HPDE6-E6E7 (cell line): ENCODE measurements at regions not wholly inside any gene's neighbourhood (a gene's known extent, or its start where the extent isn't known, plus 50 kb on each side); places are given as distances from the start of the nearest gene placed in this dataset.

Experiments
- DNase-seq: peaks from one replicate; pipeline ENCODE4 v3.0.0; 2011; ENCODE audit warnings: missing footprints; ENCODE audit errors: extremely low spot score

DNA sequence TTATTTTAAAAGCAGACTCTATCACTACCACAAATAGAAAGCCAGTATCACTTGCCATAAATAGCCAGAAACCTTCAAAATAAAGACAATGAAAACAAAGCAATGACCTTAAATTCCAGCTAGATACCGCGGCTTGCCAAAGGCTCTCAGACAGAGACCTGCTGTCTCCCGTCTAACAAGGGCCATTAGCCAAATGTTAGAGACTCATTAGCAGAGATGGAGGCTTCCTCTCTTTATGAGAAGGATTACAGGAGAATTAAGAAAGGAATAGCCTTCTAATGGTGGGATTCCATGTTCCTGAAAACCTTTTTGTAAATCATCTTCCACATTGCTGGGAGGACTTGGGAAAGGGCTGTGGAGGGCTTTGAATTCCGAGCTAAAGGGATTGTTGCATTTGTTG lies 206.7 kb downstream of the AACS start:
- no peak for DNase-seq

DNA sequence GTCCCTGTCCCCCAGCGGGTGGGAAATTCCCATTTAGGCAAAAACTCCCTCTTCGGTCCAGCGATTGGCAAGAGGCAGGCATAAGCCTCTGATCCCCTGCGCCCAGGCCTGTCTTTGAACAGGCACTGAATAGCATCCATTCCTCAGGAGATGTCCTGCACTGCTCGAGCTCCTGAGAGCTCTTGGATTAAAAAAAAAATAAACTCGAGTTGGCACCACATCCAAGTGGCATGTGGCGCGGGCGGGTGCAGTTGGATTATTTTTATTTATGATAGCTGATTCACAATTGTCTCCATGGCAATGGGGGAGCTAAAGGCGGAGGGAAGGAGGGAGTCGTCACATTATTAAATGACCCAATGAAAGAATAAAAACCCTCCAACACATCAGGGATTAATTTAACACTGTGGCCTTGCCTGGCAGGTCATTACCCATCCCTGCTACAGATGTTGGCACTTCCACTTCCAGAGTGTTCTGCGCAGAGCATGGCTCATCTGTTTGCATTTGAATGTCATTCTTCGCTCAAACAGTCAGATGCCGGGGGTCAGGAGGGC lies 207.2 kb downstream of the AACS start:
- DNase-seq: no peak

DNA sequence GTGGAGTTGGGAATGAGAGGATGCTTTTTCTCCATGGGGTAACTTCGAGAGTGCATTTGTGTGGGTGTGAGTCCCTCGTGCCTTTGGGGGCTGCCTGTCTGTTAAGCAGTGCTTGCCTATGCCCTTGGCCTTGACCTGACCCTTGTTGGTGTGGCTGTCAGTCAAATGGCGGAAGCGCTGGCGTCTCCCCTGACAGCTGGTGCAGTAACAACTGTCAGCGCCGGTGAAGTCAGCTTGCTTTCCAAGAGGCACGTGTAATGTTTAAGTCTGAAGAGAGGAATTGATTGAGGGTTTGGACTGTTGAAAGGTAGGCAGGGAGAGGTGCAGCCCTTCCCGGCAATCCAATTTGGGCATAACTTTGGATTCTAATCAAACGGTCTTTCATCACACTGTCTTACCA lies 211.3 kb downstream of the AACS start:
- DNase-seq: no peak

DNA sequence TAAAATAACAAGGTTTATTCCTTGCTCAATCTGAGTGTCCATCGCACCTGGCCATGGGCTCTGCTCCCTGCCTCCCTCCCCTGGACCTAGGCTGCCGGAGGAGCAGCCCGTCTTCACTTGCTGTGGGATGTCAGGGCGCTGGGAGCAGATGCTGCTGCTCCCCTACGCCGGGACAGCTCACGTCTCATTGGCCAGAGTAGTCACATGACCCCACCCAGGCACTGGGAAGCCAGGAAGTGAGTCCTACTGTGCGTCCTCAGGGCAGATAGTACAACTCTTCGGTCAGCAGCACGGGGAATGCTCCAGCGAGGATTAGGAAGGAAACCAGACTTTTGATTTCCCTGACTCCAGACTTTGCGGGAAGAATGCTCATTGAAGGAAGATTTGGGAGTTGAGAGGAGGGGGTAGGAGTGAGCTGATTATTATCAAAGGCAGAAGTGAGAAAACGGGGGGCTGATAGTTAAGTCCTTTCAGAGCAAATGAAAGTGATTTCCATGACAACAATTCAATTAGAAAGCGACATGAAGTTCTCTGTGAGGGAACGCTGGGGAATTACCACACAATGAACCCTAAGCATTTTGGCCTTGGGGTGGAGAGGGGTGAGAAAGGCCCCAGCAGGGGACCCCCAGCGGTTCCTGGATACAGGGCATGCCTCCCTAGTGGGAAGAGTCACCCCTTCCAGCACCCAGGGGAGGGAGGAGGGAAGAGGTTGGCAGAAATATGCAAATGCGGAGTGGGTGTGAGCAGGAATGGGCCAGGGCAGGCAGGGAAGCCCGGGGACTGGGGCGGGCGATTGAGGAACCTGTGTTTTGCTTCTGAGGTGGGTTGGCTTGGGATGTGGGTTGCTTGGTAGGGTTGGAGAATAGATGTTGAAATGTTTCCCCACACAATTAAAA lies 215.5 kb downstream of the AACS start:
- DNase-seq: no peak

DNA sequence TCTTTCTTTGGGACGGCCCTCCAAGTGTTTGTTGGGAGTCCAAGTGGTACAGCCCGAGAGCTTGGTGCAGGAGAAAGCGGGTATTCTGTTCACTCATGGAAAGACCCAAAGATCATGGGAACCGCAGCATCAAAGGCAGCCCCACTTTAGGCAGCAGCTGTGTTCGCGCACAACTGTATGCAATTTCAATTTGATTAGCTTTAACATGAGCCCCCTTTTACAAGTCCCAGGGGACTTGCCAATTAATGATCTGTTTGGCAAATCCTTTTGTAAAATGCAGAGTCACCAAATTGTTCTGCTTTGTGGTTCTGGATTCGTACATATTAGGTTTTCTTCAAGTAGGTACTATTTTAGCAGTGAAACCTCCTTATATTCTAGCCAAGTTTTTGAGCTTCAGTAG lies 217.7 kb downstream of the AACS start:
- no peak for DNase-seq

DNA sequence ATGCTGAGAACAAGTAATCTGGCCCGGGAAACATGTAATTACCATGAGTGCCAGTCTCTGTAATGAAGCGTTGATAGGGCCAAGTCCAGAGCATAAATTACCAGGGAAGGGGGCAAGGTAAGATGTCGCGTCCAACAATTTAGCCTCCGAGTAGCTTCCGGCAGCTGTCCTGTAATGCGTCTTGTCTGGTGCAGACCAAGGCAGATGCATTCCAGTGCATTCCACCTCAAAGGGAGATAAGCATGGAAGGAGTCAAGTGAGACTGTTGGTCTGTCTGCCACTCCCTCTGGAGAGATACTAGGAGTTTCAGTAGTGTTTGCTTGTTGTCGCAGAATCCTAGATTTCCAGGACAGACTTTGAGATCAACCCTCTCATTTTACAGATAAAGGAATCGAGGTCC lies 218.3 kb downstream of the AACS start:
- DNase-seq: no peak

DNA sequence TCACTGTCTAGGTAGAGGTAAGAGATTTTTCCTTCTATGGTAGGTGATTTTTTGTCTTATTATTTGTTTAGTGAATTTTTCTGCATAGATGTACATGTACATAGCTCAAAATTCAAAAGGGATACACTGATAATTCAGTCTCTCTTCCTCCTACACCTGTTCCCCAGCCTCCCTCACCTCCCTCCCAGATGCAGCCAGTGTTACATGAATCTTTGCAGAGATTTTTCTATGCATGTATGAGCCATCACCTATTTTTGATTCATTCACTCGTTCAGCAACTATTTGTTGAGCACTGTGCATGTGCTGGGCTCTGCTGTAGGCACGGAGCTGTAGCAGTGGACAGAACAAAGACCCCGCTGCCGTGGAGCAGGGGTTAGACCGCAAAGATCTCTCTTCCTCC lies 218.9 kb downstream of the AACS start:
- no peak for DNase-seq

DNA sequence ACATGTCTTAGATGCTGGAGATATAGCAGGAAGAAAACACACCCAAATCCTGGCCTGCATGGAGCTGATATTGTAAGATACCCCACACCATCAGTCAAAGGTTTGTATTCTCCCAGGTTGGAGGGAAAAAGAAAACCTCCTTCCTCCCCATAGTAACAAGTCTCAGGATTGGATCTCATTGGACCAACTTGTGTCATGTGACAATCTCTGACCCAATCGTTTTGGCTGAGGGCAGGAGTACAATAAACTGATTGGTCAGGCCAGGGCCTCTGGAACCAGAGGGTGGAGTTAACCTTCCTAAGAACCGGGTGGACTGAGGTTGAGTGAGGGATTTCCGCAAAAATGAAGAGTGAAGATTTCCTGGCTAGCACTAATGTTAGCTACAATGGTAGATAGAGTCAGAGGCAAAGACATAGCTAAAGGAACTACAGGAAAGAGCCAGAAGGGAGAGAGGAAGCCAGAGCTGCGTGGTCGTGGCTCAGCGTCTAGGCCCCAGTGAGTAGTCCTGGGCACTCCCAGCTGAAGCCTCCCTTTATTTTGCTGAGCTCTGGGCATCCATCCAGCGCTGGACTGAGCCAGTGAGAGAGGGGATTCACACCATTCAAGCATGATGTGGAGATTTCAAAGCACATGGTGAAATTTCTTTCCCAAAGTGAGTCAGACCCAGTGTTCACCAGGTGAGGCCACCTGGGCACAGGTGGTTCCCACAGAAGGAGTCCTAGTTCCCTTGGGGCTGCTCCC lies 219.9 kb downstream of the AACS start:
- DNase-seq: no peak

DNA sequence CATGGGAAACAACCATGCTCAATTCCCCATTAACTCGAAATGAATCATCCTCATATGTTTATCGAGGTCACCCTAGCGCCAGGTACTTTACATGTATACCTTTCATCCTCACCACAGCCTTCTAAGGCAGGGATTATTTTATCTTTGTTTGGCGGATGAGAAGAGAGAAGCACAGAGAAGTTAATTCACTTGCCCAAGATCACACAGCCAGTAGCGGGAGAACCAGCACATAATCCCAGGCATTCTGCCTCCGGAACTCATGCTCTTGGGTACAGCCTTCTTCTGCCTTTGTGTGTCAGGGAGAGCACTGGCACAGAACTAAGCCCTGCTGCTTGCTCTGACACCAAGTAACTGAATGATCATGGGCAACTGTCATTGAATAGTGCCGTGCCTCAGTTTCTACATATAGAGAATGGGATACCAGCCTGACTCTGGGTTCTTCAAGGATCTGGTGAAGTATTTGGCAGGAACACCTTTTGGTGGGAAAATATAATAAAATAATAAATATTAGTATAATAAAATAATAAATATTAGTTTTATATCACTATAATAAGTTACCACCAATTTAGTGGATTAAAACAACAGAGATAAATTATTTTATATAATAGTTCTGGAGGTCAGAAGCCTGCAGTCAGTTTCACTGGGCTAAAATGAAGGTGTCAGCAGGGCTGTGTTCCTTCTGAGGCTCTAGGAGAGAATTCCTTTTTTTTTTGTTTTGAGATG lies 220.9 kb downstream of the AACS start:
- no peak for DNase-seq

DNA sequence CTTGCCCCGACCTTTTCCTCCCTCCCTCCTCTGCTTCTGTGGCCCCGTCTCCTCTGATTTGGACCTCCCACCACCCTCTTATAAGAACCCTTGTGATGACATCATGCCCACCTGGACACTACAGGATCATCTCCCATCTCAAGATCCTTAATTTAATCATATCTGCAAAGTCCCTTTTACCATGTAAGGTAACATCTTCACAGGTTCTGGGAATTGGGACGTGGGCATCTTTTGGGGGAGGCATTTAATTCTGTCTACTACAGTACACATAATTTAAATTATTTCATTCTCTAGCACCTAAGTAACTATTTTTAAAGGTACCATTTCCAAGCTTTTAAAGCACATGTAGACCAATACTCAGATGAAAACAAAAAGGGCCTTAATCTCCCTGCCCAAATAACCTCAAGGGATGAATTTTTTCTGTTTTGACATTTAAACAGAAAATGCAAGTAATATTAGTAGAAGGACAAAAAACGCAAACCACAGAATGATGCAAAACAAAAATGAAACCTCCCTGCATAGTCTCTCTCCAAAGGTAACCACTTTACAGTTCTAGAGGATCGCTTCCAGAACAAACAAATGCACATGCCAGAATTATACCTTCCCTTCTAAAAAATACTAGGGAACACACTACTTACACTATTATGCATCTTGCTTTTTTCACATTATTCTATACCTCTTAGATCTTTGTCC lies 222.1 kb downstream of the AACS start:
- no peak for DNase-seq

DNA sequence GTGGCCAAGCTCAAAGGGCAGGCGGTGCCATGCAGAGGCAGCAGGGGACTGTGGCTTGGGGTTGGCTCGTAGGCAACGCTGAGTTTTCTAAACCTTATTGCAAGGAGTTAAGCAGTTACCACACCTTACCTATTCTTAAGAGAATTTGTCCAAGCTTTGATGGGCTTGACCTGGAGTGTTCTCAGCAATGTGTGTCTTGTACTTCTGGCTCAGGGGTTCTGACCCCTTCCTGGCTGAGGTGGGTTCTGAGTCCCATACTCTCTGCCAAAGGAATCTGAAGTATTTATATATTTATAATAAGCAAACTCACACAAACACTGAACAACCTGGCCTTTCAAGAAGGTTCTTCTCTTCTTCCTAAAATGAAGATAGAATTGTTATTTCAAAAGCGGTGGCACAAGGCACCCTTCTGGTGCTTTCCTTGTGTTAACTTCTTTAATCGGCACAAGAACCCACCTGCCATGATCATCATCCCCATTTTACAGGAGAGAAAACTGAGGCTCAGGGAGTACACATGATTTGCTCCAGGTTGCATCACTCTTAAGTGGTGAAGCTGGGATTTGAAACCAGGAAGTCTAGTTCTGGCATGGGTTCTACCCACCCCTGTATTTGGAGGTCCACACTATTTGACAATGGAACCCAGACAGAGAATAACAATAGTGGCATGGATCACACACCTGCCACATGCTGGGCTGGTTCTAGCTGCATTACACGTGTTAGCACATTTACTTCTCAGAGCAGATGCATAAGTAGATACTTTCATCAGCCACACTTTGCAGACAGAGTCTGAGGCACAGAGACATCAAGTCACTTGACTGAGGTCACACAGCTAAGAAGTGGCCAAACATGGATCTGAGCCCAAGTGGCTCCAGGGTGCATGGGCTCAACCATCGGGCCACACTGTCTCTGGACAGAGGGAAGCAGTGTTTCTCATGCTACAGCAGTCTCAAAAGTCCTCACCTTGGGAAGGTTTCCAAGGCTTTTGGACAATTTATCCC lies 224.0 kb downstream of the AACS start:
- DNase-seq: no peak

DNA sequence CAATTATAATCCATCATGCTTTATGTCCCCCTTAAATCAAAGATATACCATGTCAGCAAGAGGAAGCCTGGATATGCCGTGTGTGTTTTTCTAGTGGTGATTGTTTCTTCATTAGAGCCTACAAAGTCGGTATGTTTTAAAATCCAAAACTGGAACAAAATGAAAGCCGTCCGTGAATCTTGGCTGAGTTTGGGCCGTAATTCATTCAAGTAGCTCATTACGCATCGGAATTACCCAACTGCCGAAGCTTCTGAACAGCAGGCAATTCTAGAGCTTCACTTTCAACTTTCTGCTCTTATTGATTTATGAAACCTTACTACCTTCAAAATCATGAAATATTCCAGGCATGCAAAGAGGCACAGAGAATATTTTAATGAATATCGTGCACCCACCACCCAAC lies 224.7 kb downstream of the AACS start:
- DNase-seq: no peak

DNA sequence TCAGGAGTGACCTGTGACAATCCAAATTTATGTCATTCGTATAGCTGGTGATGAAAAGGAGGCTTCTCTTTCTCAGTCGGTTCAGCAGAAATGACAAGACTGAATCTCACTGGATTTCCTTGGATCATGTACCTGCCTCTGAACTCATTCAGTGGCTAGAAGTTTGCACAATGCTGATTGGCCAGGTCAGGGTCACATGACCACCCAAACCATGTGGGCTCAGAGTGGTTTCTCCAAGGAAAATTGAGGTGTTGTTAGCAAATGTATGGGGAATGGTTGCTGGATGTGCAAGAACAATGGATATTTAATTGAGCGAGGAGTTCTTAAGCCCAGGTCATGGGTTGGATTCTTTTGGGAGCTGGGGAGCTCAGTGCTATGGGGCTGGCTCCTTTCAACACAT lies 227.5 kb downstream of the AACS start:
- no peak for DNase-seq

DNA sequence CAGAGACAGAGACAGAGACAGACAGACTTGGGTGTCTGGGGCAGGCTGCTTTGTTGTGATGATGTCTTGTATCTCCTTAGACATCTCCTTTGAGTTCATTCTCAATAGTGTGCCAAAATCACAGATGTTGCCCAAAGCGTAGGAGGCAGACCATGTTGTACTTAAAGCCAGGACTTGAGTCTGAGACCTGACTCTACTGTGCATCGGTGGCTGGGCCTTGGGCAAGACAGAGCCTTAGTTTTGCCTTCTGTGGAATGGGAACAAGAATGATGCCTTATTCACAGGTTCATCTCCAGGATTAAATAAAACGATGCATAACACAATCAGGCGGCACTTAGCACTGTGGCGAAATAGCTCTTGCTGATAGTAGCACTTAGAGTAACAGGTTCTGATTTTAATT lies 230.3 kb downstream of the AACS start:
- no peak for DNase-seq

DNA sequence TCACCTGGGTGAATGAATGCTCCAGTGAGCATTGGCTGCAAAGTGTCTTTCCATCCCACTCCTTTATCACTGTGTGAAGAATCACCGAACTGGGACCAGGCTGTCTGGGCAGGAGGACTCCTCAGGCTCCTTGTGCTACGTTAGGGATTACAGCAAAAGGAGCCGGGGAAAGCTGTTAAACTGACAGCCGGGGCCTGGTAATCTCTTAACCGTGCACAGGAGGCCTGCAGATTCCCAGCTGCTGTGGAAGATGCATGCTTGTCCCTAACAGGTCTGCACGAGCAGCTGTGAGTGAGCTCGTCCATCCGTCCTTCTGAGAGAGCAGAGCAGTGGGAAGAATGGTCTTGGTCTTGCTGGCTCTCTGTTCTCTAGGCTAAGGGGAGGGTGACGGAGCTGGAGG lies 231.5 kb downstream of the AACS start:
- DNase-seq: no peak

DNA sequence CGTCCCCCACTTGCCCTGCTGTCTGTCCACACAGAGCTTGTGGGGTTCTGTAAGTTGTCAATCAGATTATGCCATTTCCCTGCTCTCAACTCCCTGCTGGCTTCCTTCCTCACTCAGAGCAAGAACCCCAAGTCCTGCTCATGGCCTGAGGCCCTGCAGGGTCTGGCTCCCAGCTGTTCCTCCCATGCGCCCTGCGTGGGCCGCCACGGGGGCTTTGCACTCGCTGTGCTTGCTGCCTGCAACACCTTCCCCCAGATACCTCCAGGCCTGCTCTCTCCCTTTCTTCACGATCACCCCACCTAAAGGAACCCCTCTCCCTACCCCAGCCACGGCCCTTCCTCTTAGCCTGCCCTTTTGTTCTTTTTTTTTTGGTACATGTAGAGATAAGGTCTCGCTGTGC lies 234.6 kb downstream of the AACS start:
- no peak for DNase-seq

DNA sequence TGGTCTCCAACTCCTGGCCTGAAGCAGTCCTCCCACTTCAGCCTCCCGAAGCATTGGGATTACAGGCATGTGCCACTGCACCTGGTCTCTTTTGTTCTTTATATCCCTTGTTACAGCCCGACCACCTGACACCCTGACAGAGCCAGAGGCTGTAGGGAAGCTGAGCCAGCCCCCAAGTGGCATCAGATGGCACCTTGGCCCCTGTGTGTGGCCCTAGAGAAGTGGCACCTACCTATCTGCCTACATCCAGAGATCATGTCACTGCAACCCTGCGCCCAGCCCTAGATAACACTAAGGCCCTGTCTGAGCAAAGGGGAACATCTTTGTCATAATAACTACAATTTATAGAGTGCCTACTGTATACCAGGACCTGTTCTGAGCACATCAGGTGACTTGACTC lies 235.0 kb downstream of the AACS start:
- DNase-seq: no peak

DNA sequence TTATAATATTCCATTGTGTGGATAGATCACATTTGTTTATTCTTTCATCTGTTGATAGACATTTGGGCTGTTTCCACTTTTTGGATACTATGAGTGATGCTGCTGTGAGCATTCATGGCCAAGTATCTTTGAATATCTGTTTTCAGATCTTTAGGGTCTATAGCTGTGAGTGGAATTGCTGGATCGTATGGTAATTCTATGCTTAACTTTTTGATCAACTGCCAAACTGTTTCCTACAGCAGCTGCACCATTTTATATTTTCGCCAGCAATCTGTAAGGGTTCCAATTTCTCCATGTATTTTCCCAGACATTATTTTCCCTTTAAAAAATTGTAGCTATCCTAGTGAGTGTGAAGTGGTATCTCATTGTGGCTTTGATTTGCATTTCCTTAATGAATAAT lies 238.1 kb downstream of the AACS start:
- DNase-seq: no peak

DNA sequence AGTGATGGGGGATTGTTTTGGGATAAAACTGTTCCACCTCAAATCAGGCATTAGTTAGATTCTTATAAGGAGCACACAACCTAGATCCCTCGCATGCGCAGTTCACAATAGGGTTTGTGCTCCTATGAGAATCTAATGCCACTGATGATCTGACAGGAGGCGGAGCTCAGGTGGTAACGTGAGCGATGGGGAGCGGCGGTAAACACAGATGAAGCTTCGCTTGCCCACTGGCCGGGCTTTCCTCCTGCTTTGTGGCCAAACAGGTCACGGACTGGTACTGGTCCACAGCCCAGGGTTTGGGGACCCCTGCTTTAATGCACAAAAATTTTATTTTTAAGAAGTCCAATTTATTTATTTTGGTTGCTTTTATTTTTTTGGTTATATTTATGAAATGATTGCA lies 238.8 kb downstream of the AACS start:
- no peak for DNase-seq

DNA sequence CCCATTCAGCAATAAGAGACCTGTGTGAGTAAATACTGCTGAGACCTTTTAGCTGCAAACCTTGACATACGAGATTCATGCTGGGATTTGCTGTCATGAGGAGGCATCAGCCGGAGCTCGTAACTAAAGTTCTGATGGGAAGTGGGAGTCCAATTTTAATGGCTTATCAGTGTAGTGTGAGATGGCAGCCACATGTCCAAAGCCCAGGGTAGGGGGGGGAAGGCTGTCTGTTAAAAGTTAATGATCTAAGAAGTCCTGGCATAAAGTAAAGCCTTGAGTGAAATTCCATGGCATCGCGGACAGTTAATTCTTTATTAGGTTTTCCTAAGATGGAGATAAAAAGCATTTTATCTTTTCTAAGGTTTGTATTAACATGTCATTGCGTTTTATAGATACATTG lies 240.0 kb downstream of the AACS start:
- no peak for DNase-seq

DNA sequence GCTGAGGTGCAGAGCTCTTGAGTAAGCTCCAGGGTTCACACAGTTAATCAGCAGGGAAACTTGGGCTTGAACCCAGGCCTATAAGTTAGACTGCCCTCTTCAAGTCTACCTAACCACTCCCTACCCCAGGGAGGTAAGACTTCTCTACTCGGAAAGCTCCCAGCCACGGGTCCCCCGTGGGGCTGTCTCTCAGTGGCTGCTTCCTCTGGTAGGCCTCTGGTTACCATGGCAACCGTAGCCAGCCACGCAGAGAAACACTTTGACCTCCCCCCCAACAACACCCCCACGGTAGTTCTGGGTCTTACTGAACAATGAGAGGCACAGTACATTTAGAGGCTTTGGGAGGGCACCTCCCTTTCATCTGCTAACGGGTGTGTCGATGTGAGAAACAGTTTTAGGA lies 245.2 kb downstream of the AACS start:
- no peak for DNase-seq
